H1 (cell line): ENCODE measurements at regions not wholly inside any gene's neighbourhood (a gene's known extent, or its start where the extent isn't known, plus 50 kb on each side); places are given as distances from the start of the nearest gene placed in this dataset.

ENCODE experiments used
- CHD2 ChIP-seq: IDR thresholded peaks from 2 replicates; pipeline ENCODE4 v1.6.1; 2012; ENCODE audit warnings: low read length, improper control_type of control experiment
- CREB1 ChIP-seq: IDR thresholded peaks from 2 replicates; pipeline ENCODE4 v1.6.1; 2012; ENCODE audit warnings: inconsistent platforms
- CTCF ChIP-seq, 3 experiments: IDR thresholded peaks; 1 replicate in 2 of 3; 2 replicates in 1 of 3; pipeline versions ENCODE4 v1.5.1 to v1.6.1; 2011; ENCODE audit warnings: low read length in 3 of 3, mild to moderate bottlenecking in 3 of 3, inconsistent platforms in 2 of 3, low read depth in 1 of 3, moderate library complexity in 1 of 3; ENCODE audit not compliant: insufficient read depth in 1 of 3; ENCODE audit errors: control extremely low read depth in 1 of 3
- EZH2 ChIP-seq: fragments of 200-600 bp; sonication (generic); IDR thresholded peaks from 2 replicates; pipeline ENCODE4 v1.7.1; 2012; ENCODE audit warnings: low read depth, mild to moderate bottlenecking, moderate library complexity, low read length, inconsistent platforms; ENCODE audit not compliant: severe bottlenecking
- RFX5 ChIP-seq: IDR thresholded peaks from 2 replicates; pipeline ENCODE4 v1.6.1; 2011; ENCODE audit warnings: low read depth, low read length, improper control_type of control experiment, borderline replicate concordance
- RNF2 ChIP-seq: fragments of 200-900, 300-1000 bp; sonication (generic); IDR thresholded peaks from 2 replicates; pipeline ENCODE4 v1.7.1; 2016; ENCODE audit warnings: borderline replicate concordance, low read depth, mild to moderate bottlenecking, antibody characterized with exemption, low read length; ENCODE audit not compliant: poor library complexity, severe bottlenecking; ENCODE audit errors: missing control alignments
- SP2 ChIP-seq: IDR thresholded peaks from 2 replicates; pipeline ENCODE4 v1.6.1; 2012; ENCODE audit warnings: mild to moderate bottlenecking, low read length, inconsistent platforms
- SRF ChIP-seq: IDR thresholded peaks from 2 replicates; pipeline ENCODE4 v1.6.1; 2011; ENCODE audit warnings: mild to moderate bottlenecking, low read depth, low read length, moderate library complexity
- TEAD4 ChIP-seq: IDR thresholded peaks from 2 replicates; pipeline ENCODE4 v1.6.1; 2012; ENCODE audit warnings: low read depth, low read length, inconsistent platforms, mixed read lengths

- TF ChIP-seq CHD2 = no peak
- TF ChIP-seq CTCF (IDR thresholded peaks at IDR 0.05; ENCODE audit: control extremely low read depth in 1 of 3, insufficient read depth in 1 of 3, low read depth in 1 of 3, low read length in 3 of 3) = no peak
- no peak for TF ChIP-seq CREB1
- TF ChIP-seq SRF = no peak
- no peak for TF ChIP-seq TEAD4
- TF ChIP-seq EZH2 = no peak
- no peak for TF ChIP-seq RFX5
- no peak for TF ChIP-seq RNF2
- no peak for TF ChIP-seq SP2
Observed at GRCh38 chr4:151983854-151984253, 223.0 kb upstream of the GATB start.
